Activated naive CD8-positive, alpha-beta T cell treated with anti-CD3 and anti-CD28 coated beads, Interleukin-2, amount 50 U/mL, for 16 hours (primary cell): ENCODE measurements at regions not wholly inside any gene's neighbourhood (a gene's known extent, or its start where the extent isn't known, plus 50 kb on each side); places are given as distances from the start of the nearest gene placed in this dataset.
"Not testable (repeated sequence)": the region's sequence is repeated elsewhere in the genome, so short reads cannot be mapped to it uniquely, and the experiment has no call there.

ENCODE experiments used
- DNase-seq: peaks from one replicate; pipeline ENCODE4 v3.0.0-alpha.2; 2020; ENCODE audit warnings: low read depth, low spot score

GRCh38 chr2:195168369-195168768 lies 488.7 kb upstream of the SLC39A10 start:
- DNase-seq = no peak

GRCh38 chr2:195164930-195165329 lies 492.1 kb upstream of the SLC39A10 start:
- DNase-seq = no peak

GRCh38 chr2:195162918-195163317 lies 494.1 kb upstream of the SLC39A10 start:
- DNase-seq = no peak

- no peak for DNase-seq
Observed at GRCh38 chr2:195162194-195162593, 494.8 kb upstream of the SLC39A10 start.

GRCh38 chr2:195160963-195161362 lies 496.1 kb upstream of the SLC39A10 start:
- no peak for DNase-seq

GRCh38 chr2:195151711-195152110 lies 505.3 kb upstream of the SLC39A10 start:
- DNase-seq = no peak

- DNase-seq = no peak
Observed at GRCh38 chr2:195150819-195151218, 506.2 kb upstream of the SLC39A10 start.

- DNase-seq = no peak
Observed at GRCh38 chr2:195148004-195148403, 509.0 kb upstream of the SLC39A10 start.

- no peak for DNase-seq
Observed at GRCh38 chr2:195146761-195147541, 510.1 kb upstream of the SLC39A10 start.

- no peak for DNase-seq
Observed at GRCh38 chr2:195138435-195138834, 518.6 kb upstream of the SLC39A10 start.

- not testable (repeated sequence) for DNase-seq
Observed at GRCh38 chr2:195125889-195126288, 531.1 kb upstream of the SLC39A10 start.

GRCh38 chr2:195124391-195125079 lies 532.5 kb upstream of the SLC39A10 start:
- no peak for DNase-seq

GRCh38 chr2:195122653-195123052 lies 534.4 kb upstream of the SLC39A10 start:
- no peak for DNase-seq

- DNase-seq = no peak
Observed at GRCh38 chr2:195121341-195121740, 535.7 kb upstream of the SLC39A10 start.

- DNase-seq = no peak
Observed at GRCh38 chr2:195119231-195119630, 537.8 kb upstream of the SLC39A10 start.

GRCh38 chr2:195118276-195118675 lies 538.8 kb upstream of the SLC39A10 start:
- DNase-seq = no peak

- no peak for DNase-seq
Observed at GRCh38 chr2:195117011-195117410, 540.0 kb upstream of the SLC39A10 start.

- no peak for DNase-seq
Observed at GRCh38 chr2:195115738-195116137, 541.3 kb upstream of the SLC39A10 start.

- no peak for DNase-seq
Observed at GRCh38 chr2:195108182-195108581, 548.8 kb upstream of the SLC39A10 start.

- DNase-seq = no peak
Observed at GRCh38 chr2:195106681-195107380, 550.2 kb upstream of the SLC39A10 start.

GRCh38 chr2:195105581-195105980 lies 551.4 kb upstream of the SLC39A10 start:
- DNase-seq = no peak

GRCh38 chr2:195094330-195094729 lies 562.7 kb upstream of the SLC39A10 start:
- DNase-seq = no peak

- DNase-seq = no peak
Observed at GRCh38 chr2:195092341-195092740, 564.7 kb upstream of the SLC39A10 start.
